Effector memory CD4-positive, alpha-beta T cell (primary cell): ENCODE measurements at regions not wholly inside any gene's neighbourhood (a gene's known extent, or its start where the extent isn't known, plus 50 kb on each side); places are given as distances from the start of the nearest gene placed in this dataset.

Experiments used
- DNase-seq, 3 donors: peaks; one replicate each; pipeline ENCODE4 v3.0.0-alpha.2; 2020
- H3K27ac ChIP-seq: 2 replicates; pipeline ENCODE4 v1.7.0; 2013; ENCODE audit warnings: mild to moderate bottlenecking, low read length, moderate library complexity; ENCODE audit not compliant: insufficient read depth, poor library complexity, severe bottlenecking
- H3K27me3 ChIP-seq: replicated peaks from 2 replicates; pipeline ENCODE4 v1.7.0; 2013; ENCODE audit warnings: mild to moderate bottlenecking, low read length; ENCODE audit not compliant: insufficient read depth, control insufficient read depth, poor library complexity, severe bottlenecking
- H3K36me3 ChIP-seq: 2 replicates; pipeline ENCODE4 v1.7.0; 2013; ENCODE audit warnings: mild to moderate bottlenecking, low read length, moderate library complexity; ENCODE audit not compliant: control insufficient read depth, insufficient read depth
- H3K4me1 ChIP-seq: 2 replicates; pipeline ENCODE4 v1.7.0; 2013; ENCODE audit warnings: low read length, mild to moderate bottlenecking; ENCODE audit not compliant: control insufficient read depth, insufficient read depth, poor library complexity, severe bottlenecking
- H3K4me3 ChIP-seq: 2 replicates; pipeline ENCODE4 v1.7.0; 2013; ENCODE audit warnings: low read length, low read depth, mild to moderate bottlenecking; ENCODE audit not compliant: insufficient read depth, poor library complexity, severe bottlenecking
- H3K9me3 ChIP-seq: 2 replicates; pipeline ENCODE4 v1.7.0; 2013; ENCODE audit warnings: mild to moderate bottlenecking, low read length, moderate library complexity; ENCODE audit not compliant: control insufficient read depth

DNA sequence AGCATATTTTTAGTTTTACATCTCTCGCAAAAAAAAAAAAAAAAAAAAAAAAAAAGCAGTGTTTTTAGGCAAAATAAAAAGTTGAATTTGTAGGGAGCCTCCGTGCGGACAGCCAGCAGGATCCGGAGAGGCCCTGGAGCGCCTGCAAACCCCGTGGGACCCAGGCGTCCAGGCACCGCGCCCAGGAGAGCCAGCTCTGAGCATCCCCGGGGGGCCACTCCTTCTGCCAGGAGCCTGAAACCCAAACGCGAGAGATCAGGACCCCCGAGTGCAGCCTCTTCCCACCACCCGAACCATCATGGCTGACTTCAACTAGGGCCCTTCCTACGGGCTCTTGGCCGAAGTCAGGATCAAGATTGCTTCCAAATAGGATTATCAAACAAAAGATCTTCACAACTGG, 54.1 kb upstream of the LY86 start:
- no peaks in the 10 kb centered on the region for H3K4me1 ChIP-seq

DNA sequence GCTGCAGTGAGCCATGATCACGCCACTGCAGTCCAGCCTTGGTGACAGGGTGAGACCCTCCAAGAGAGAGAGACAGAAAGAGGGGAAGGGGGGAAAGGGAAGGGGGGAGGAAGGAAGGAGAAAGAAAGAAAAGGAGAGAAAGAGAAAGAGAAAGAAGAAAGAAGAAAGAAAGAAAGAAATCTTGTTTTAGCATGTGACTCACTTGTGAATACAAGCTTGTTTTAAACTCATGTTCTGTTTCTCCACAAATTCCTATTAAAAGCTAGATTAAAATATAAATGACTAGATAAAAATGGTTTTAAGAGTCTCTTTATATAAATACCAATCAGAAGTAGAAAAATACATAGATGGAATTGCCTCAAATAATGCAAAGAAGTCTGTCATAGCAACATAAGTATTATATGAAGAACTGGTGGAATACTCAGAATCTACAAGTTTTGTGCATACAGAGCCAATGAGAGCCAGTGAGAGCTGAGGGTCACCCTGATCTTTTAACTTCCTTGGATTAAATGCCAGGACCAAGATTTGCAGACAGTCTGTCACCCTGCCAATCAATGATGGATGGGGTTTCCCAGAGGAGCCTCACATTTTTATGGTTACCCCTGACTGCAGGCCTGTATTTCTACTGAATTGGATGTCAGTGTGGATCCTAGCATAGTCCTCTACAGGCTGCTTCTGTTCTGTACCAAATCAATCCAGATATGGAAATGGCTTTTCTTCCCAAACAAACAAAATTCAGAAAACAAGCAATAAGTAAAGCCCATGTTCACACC, 50.8 kb upstream of the LY86 start:
- H3K4me3 ChIP-seq, result no peak overlapping the region
- H3K4me1 ChIP-seq, result no peaks in the 10 kb centered on the region
- H3K27ac ChIP-seq, result no peak overlapping the region
- H3K36me3 ChIP-seq, result no peaks in the 10 kb centered on the region
- no peak for DNase-seq
- H3K27me3 ChIP-seq, result no peaks in the 10 kb centered on the region
- no peaks in the 10 kb centered on the region for H3K9me3 ChIP-seq

More for the DNA sequence above, 54.1 kb upstream of the LY86 start:
- DNase-seq, result no peak
- no peaks in the 10 kb centered on the region for H3K36me3 ChIP-seq
- H3K4me3 ChIP-seq, result no peak overlapping the region
- H3K9me3 ChIP-seq, result no peaks in the 10 kb centered on the region
- H3K27ac ChIP-seq, result no peak overlapping the region
- H3K27me3 ChIP-seq, result no peaks in the 10 kb centered on the region

DNA sequence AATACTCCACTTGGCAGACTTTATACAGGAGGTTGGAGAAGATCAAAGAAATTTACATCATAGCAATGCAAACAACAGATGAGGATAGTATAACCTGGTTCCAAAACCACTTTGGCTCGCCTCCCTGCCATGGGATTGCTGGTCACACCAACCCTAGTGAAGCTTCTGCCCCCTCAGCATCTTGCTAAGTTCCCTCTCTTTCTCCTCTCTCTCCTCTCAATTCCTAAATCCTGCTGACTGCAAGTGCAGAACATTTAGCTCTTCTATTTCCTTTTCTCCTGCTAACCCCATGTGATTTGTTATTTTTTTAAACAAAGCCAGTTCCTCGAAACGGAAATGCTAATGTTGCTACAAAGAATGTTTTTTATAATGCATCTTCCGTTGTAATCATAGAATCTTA, 50.3 kb upstream of the LY86 start:
- H3K9me3 ChIP-seq, result no peaks in the 10 kb centered on the region

More for the DNA sequence above, 50.3 kb upstream of the LY86 start:
- Histone ChIP-seq H3K4me3 (no peak overlapping the region), H3K27ac (no peak overlapping the region), H3K27me3 (no peaks in the 10 kb centered on the region), H3K36me3 (no peaks in the 10 kb centered on the region), H3K4me1 (no peaks in the 10 kb centered on the region)
- no peak for DNase-seq
